HEK293T (cell line): ENCODE measurements at regions not wholly inside any gene's neighbourhood (a gene's known extent, or its start where the extent isn't known, plus 50 kb on each side); places are given as distances from the start of the nearest gene placed in this dataset.

Source experiments
- CTCF ChIA-PET: fragments of 350-600 bp; formaldehyde crosslinking; extraction: SDS; loops from one replicate; lab custom pipeline; 2021; ENCODE audit warnings: antibody characterized with exemption, inconsistent platforms; lab: Yijun Ruan, JAX
- POLR2A ChIA-PET: fragments of 350-600 bp; formaldehyde crosslinking; extraction: SDS; loops from one replicate; lab custom pipeline; 2020; ENCODE audit warnings: antibody characterized with exemption, inconsistent platforms; lab: Yijun Ruan, JAX
- DNase-seq: peaks from one replicate; pipeline ENCODE4 v3.0.0; 2012; ENCODE audit warnings: mixed read lengths; ENCODE audit errors: extremely low spot score
- ARNT ChIP-seq: fragments of 450-650 bp; IDR thresholded peaks from 2 replicates; pipeline ENCODE4 v1.6.1; 2017; ENCODE audit warnings: mild to moderate bottlenecking
- BHLHE40 ChIP-seq: fragments of 450-650 bp; IDR thresholded peaks from 2 replicates; pipeline ENCODE4 v1.6.1; 2016; ENCODE audit warnings: mild to moderate bottlenecking, moderate library complexity, borderline replicate concordance
- CTBP1 ChIP-seq: fragments of 450-650 bp; IDR thresholded peaks from 2 replicates; pipeline ENCODE4 v1.6.1; 2016; ENCODE audit warnings: borderline replicate concordance
- ELF4 ChIP-seq: fragments of 450-650 bp; IDR thresholded peaks from 2 replicates; pipeline ENCODE4 v1.6.1; 2017; ENCODE audit warnings: antibody characterized with exemption
- FOXA1 ChIP-seq: fragments of 450-650 bp; IDR thresholded peaks from 2 replicates; pipeline ENCODE4 v1.6.1; 2016; ENCODE audit warnings: mild to moderate bottlenecking
- FOXK2 ChIP-seq: fragments of 450-650 bp; IDR thresholded peaks from 2 replicates; pipeline ENCODE4 v1.6.1; 2016; ENCODE audit warnings: mild to moderate bottlenecking
- FOXM1 ChIP-seq: fragments of 450-650 bp; IDR thresholded peaks from 2 replicates; pipeline ENCODE4 v1.6.1; 2017; ENCODE audit warnings: mild to moderate bottlenecking, borderline replicate concordance
- HDGF ChIP-seq: fragments of 450-650 bp; IDR thresholded peaks from 2 replicates; pipeline ENCODE4 v1.6.1; 2017; ENCODE audit warnings: antibody characterized with exemption, borderline replicate concordance
- L3MBTL2 ChIP-seq: fragments of 450-650 bp; conservative IDR thresholded peaks from 2 replicates; pipeline ENCODE4 v1.6.1; 2016; ENCODE audit warnings: mild to moderate bottlenecking
- LEF1 ChIP-seq: fragments of 450-650 bp; IDR thresholded peaks from 2 replicates; pipeline ENCODE4 v1.6.1; 2017; ENCODE audit warnings: mild to moderate bottlenecking, borderline replicate concordance
- NFRKB ChIP-seq: fragments of 450-650 bp; IDR thresholded peaks from 2 replicates; pipeline ENCODE4 v1.6.1; 2016; ENCODE audit warnings: mild to moderate bottlenecking, moderate library complexity
- PKNOX1 ChIP-seq: fragments of 450-650 bp; IDR thresholded peaks from 2 replicates; pipeline ENCODE4 v1.6.1; 2016
- SP1 ChIP-seq: fragments of 450-650 bp; IDR thresholded peaks from 2 replicates; pipeline ENCODE4 v1.6.1; 2017
- SUZ12 ChIP-seq: fragments of 450-650 bp; IDR thresholded peaks from 2 replicates; pipeline ENCODE4 v1.6.1; 2016; ENCODE audit warnings: mild to moderate bottlenecking
- TARDBP ChIP-seq: fragments of 450-650 bp; IDR thresholded peaks from 2 replicates; pipeline ENCODE4 v1.6.1; 2016
- ZNF384 ChIP-seq: fragments of 450-650 bp; IDR thresholded peaks from 2 replicates; pipeline ENCODE4 v1.6.1; 2016

DNA sequence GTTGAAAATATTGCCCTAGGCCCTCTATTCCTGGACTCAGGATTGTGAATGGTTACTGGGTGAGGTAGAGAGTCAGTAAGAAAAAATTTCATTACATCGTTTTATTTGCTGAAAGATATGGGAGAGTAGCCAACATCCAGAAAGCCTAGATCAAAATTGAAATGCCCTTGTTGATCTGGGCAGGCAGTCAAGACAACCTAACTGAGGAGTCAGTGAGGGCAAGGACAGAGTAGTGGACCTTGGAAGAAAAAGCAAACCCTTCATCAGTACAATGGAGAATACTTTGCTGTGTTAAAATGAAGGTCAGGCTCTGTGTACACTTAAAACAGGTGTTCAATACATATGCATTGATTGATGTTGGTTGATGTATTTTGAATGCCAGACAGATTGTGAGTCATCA, 576.7 kb downstream of the OLFM4 start:
- POLR2A ChIA-PET = no interaction called here
- no peak for DNase-seq
- CTCF ChIA-PET = no interaction called here
- TF ChIP-seq SUZ12 (no peak), L3MBTL2 (no peak), TARDBP (no peak), LEF1 (no peak), CTBP1 (no peak), HDGF (no peak), ZNF384 (no peak), ARNT (no peak), FOXK2 (no peak)

DNA sequence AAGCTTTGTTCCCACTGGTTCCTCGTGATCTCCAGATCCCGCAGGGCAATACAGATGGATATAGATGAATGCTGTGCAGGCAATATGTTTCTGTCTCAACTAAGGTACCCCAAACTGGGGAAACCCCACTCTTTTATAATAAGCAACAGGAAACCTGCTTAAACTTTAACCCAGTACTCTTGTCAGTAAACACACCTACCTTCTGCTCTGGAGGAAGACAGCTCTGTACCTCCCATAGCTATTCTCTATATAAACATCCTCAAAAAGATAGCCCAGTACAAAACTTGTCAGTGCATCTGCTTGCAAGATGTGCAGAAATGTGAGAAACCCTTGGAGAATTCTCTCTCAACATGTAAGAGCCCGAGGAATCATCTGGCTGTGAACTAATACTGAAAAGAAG, 583.6 kb downstream of the OLFM4 start:
- CTCF ChIA-PET = no interaction called here
- TF ChIP-seq SP1 (no peak), FOXA1 (no peak), CTBP1 (no peak), FOXK2 (no peak), ARNT (no peak), LEF1 (no peak), FOXM1 (no peak), SUZ12 (no peak), HDGF (no peak), ZNF384 (no peak), ELF4 (no peak), BHLHE40 (no peak), PKNOX1 (no peak), NFRKB (no peak), TARDBP (no peak), L3MBTL2 (no peak)
- POLR2A ChIA-PET = no interaction called here
- no peak for DNase-seq

GRCh38 chr13:53622456-53622855, 593.8 kb downstream of the OLFM4 start:
- DNase-seq = no peak
- ChIA-PET POLR2A (no interaction called here), CTCF (no interaction called here)
- no peak for TF ChIP-seq FOXA1
- TF ChIP-seq NFRKB = no peak
- no peak for TF ChIP-seq FOXM1
- TF ChIP-seq FOXK2 = no peak
- no peak for TF ChIP-seq ZNF384
- TF ChIP-seq ELF4 = no peak
- TF ChIP-seq PKNOX1 = no peak
- TF ChIP-seq SP1 = no peak

- POLR2A ChIA-PET = no interaction called here
- CTCF ChIA-PET = no interaction called here
- DNase-seq = no peak
- TF ChIP-seq ARNT (no peak), FOXK2 (no peak), FOXM1 (no peak), ELF4 (no peak), TARDBP (no peak), CTBP1 (no peak), PKNOX1 (no peak), NFRKB (no peak), ZNF384 (no peak), HDGF (no peak), L3MBTL2 (no peak), SP1 (no peak), BHLHE40 (no peak), LEF1 (no peak), SUZ12 (no peak), FOXA1 (no peak)
Observed at GRCh38 chr13:53623146-53623545, 594.5 kb downstream of the OLFM4 start.

- CTCF ChIA-PET = no interaction called here
- TF ChIP-seq HDGF (no peak), SP1 (no peak), NFRKB (no peak), ARNT (no peak), FOXM1 (no peak), ZNF384 (no peak), LEF1 (no peak), BHLHE40 (no peak), FOXK2 (no peak), PKNOX1 (no peak), L3MBTL2 (no peak), CTBP1 (no peak), ELF4 (no peak), SUZ12 (no peak)
- no peak for DNase-seq
- POLR2A ChIA-PET = no interaction called here
Observed at GRCh38 chr13:53631511-53631910, 602.9 kb downstream of the OLFM4 start.

DNA sequence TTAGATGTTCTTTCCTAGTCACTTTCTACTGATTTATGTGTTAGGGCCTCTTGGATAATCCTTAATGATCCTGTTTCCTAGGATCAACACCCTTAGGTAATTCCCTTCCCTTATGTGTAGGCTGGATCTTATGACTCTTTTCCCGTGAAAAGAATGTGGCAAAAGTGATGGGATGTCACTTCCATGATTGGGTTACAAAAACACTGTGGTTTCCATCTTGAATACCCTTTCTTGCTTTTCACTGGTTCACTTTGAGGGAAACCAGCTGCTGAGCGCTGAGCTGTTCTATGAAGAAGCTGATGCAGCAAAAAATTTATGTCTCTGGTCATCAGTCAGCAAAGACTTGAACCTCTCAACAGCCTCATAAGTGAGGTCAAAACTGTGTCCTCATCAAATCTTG, 609.4 kb downstream of the OLFM4 start:
- ChIA-PET CTCF (no interaction called here), POLR2A (no interaction called here)
- DNase-seq = no peak
- no peak for TF ChIP-seq NFRKB
- no peak for TF ChIP-seq ARNT
- TF ChIP-seq LEF1 = no peak
- TF ChIP-seq SP1 = no peak
- no peak for TF ChIP-seq FOXM1
- TF ChIP-seq FOXA1 = no peak
- TF ChIP-seq ZNF384 = no peak
- TF ChIP-seq HDGF = no peak
- no peak for TF ChIP-seq TARDBP
- no peak for TF ChIP-seq BHLHE40
- no peak for TF ChIP-seq ELF4
- no peak for TF ChIP-seq CTBP1
- TF ChIP-seq FOXK2 = no peak
- TF ChIP-seq L3MBTL2 = no peak
- no peak for TF ChIP-seq SUZ12
